GM12891 (cell line): ENCODE measurements at regions not wholly inside any gene's neighbourhood (a gene's known extent, or its start where the extent isn't known, plus 50 kb on each side); places are given as distances from the start of the nearest gene placed in this dataset.

Source experiments
- POLR2A ChIP-seq: IDR thresholded peaks from 2 replicates; pipeline ENCODE4 v1.6.1; 2011; ENCODE audit warnings: low read depth, low read length, control low read depth
- POLR2AphosphoS5 ChIP-seq: IDR thresholded peaks from 2 replicates; pipeline ENCODE4 v1.6.1; 2011; ENCODE audit warnings: low read depth, low read length, control low read depth
- POU2F2 ChIP-seq: IDR thresholded peaks from 2 replicates; pipeline ENCODE4 v1.6.1; 2011; ENCODE audit warnings: low read depth, mild to moderate bottlenecking, control low read depth, low read length, moderate library complexity
- TAF1 ChIP-seq: IDR thresholded peaks from 2 replicates; pipeline ENCODE4 v1.6.1; 2011; ENCODE audit warnings: low read depth, low read length, control low read depth

DNA sequence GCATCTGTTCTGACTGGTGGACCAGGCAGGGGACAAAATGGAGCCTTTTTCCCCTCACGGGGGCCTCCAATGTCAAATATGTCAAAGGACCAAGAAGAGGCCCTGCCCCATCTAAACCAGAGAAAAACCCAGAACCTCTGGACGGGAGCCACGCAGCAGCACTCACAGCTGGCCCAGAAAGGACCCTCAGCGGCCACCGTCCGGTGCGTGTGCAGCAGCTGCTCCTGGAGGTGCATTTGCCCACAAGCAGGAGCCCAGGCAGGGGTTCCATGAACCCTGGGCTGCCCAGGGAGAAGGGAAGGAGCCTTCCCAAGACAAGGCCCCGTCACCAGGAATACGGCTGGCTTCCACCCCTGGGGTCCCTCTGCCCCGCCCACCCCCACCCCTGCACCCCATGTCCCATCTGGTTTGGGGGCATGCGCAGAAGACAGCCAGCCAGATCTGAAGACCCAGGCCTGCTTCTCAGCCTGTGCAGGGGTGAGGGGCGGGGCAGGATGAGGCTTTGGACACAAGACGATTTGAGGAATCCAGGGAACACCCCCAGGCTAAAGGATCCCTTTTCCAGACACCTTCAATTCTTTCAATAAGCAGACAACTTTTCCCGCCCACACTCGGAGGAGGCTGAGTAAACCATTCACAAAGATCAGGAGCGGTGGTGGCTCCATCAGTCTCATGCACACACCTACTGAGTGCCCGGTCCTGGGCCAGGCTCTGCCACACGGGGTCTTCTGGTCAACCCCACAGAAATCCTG lies 423.1 kb downstream of the SHANK2 start:
- no peak for TF ChIP-seq POU2F2
- TF ChIP-seq POLR2A = no peak
- no peak for TF ChIP-seq POLR2AphosphoS5
- no peak for TF ChIP-seq TAF1
